CD4-positive, alpha-beta memory T cell (primary cell): ENCODE measurements at regions not wholly inside any gene's neighbourhood (a gene's known extent, or its start where the extent isn't known, plus 50 kb on each side); places are given as distances from the start of the nearest gene placed in this dataset.
"Not testable (repeated sequence)": the region's sequence is repeated elsewhere in the genome, so short reads cannot be mapped to it uniquely, and the experiment has no call there.

ENCODE experiments used
- CTCF ChIA-PET: fragments of 350-600 bp; sonication (Branson Sonifier 250); formaldehyde crosslinking; loops from one replicate; lab custom pipeline; 2021; ENCODE audit warnings: inconsistent platforms; ENCODE audit not compliant: partially characterized antibody; lab: Charles Lee
- POLR2A ChIA-PET: fragments of 350-600 bp; sonication (Branson Sonifier 250); formaldehyde crosslinking; loops from one replicate; lab custom pipeline; 2021; ENCODE audit not compliant: partially characterized antibody; lab: Charles Lee
- DNase-seq, 5 donors: peaks; one replicate each; pipeline versions ENCODE4 v3.0.0 to v3.0.0-alpha.2; 2020 to 2022; ENCODE audit warnings: mixed read lengths in 1 of 5
- H3K27ac ChIP-seq: one replicate; pipeline ENCODE4 v1.7.0; 2013; ENCODE audit warnings: low read depth, low read length
- H3K27me3 ChIP-seq: 2 replicates; pipeline ENCODE4 v1.7.0; 2013; ENCODE audit warnings: mild to moderate bottlenecking, low read length, moderate library complexity; ENCODE audit not compliant: insufficient read depth
- H3K36me3 ChIP-seq: 2 replicates; pipeline ENCODE4 v1.7.0; 2013; ENCODE audit warnings: mild to moderate bottlenecking, low read length, moderate library complexity; ENCODE audit not compliant: insufficient read depth
- H3K4me1 ChIP-seq: 2 replicates; pipeline ENCODE4 v1.7.0; 2013; ENCODE audit warnings: mild to moderate bottlenecking, low read length, moderate library complexity; ENCODE audit not compliant: insufficient read depth
- H3K4me3 ChIP-seq, 2 donors: one replicate each; pipeline ENCODE4 v1.7.0; 2013; ENCODE audit warnings: low read length in 2 of 2, mild to moderate bottlenecking in 1 of 2
- H3K9me3 ChIP-seq, 2 donors: one replicate each; pipeline ENCODE4 v1.7.0; 2013; ENCODE audit warnings: low read length in 2 of 2, control low read depth in 1 of 2; ENCODE audit not compliant: control insufficient read depth in 1 of 2
- H3K27ac Mint-ChIP-seq, 7 donors: one replicate each; pipeline ENCODE4 v1.8.0; 2020 to 2021; ENCODE audit warnings: mixed read lengths in 7 of 7, mild to moderate bottlenecking in 6 of 7, inconsistent platforms in 3 of 7, moderate library complexity in 3 of 7
- H3K27me3 Mint-ChIP-seq, 2 donors: one replicate each; pipeline ENCODE4 v1.8.0; 2020 to 2021; ENCODE audit warnings: mixed read lengths in 2 of 2
- H3K36me3 Mint-ChIP-seq, 2 donors: one replicate each; pipeline ENCODE4 v1.8.0; 2020 to 2021; ENCODE audit warnings: mixed read lengths in 2 of 2, inconsistent platforms in 1 of 2, mild to moderate bottlenecking in 1 of 2
- H3K4me1 Mint-ChIP-seq, 4 donors: one replicate each; pipeline ENCODE4 v1.8.0; 2020 to 2021; ENCODE audit warnings: mixed read lengths in 4 of 4, mild to moderate bottlenecking in 1 of 4
- H3K4me3 Mint-ChIP-seq, 8 donors: one replicate each; pipeline ENCODE4 v1.8.0; 2020 to 2021; ENCODE audit warnings: mixed read lengths in 8 of 8, mild to moderate bottlenecking in 7 of 8, moderate library complexity in 6 of 8, inconsistent platforms in 3 of 8
- H3K9me3 Mint-ChIP-seq, 8 donors: one replicate each; pipeline ENCODE4 v1.8.0; 2020 to 2021; ENCODE audit warnings: mixed read lengths in 8 of 8, mild to moderate bottlenecking in 5 of 8, inconsistent platforms in 3 of 8, moderate library complexity in 1 of 8
- intact Hi-C: fragments of 100-400 bp; cut with micrococcal nuclease; formaldehyde crosslinking; loops from one replicate; pipeline ENCODE4 v1.15.1; 2023

DNA sequence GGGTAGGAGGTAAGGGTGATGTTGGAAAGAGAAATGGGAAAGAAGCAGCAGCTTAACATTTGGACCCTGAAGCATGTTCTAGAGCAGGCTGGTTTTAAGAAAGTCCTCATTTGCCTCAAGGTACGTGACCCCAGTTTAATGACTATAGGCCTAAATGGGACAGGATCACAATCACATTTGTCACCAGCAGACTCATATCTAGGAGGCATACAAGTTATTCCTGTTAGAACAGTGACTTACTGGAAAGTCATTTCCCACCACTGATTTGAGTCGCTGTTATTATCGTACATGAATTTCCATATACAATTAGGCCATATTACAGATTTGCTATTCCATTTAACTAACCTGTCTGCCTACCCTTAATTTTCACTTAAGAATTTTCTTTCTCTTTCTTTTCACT is 326.1 kb downstream of the DAD1 start:
- ChIA-PET POLR2A (no interaction called here), CTCF (no interaction called here)
- Histone ChIP-seq H3K4me1 (no peaks in the 10 kb centered on the region), H3K36me3 (no peaks in the 10 kb centered on the region), H3K4me3 (no peak overlapping the region), H3K27me3 (no peaks in the 10 kb centered on the region), H3K27ac (no peak overlapping the region), H3K9me3 (no peaks in the 10 kb centered on the region)
- no peak for DNase-seq
- Mint-ChIP-seq H3K9me3 (no peaks in the 10 kb centered on the region), H3K4me1 (no peaks in the 10 kb centered on the region), H3K4me3 (no peak overlapping the region), H3K36me3 (no peaks in the 10 kb centered on the region), H3K27me3 (no peaks in the 10 kb centered on the region), H3K27ac (no peak overlapping the region)
- intact Hi-C loops, result no loop called here

DNA sequence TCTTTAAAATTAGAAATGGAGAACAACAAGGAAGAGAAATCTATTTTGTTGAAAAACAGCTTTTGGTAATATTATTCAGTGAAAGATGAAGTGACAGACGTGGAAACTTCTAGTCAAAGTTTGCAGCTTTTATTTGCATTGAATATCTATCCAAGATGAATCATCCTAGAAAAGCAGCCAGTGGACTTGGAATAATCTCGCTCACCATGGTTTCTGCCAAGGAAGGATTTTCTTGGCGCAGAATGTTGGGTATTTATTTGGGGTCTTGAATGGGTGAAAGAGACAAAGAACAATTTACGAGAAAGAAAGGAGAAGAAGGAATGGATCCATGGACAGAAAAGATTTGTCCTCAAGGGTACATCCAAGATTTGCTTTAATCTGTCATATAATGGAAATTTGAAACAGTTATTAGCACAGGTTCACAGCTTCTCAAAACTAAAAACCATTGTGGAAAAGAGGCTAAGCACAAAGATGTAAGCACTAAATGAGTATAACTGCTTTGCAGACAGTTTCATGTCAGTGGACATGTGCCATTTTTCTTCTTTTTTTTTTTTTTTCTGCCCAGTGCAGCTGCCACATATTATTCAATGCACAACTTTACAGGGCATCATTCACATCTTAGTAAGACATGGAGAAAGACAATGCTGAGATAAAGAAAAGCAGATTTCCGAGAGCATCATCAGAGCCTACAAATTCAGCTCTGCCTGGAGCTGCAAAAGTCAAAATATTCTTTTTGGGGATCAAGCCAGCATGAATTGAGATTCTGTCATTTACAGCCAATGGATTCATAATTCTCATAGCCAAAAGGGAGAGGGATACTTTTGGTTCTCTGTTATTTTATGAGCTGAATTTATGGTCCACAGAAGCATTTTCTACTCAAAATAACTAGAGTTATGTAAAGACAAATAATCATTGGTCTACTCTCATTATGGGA is 333.7 kb downstream of the DAD1 start:
- no peak for DNase-seq
- Histone ChIP-seq H3K27me3 (no peaks in the 10 kb centered on the region), H3K4me3 (no peak overlapping the region), H3K9me3 (no peaks in the 10 kb centered on the region), H3K36me3 (no peaks in the 10 kb centered on the region), H3K4me1 (no peaks in the 10 kb centered on the region), H3K27ac (no peak overlapping the region)
- intact Hi-C loops, result no loop called here
- H3K36me3 Mint-ChIP-seq, result no peaks in the 10 kb centered on the region
- H3K4me3 Mint-ChIP-seq, result no peak overlapping the region
- ChIA-PET CTCF (no interaction called here), POLR2A (no interaction called here)
- H3K4me1 Mint-ChIP-seq, result no peaks in the 10 kb centered on the region
- H3K27ac Mint-ChIP-seq, result no peak overlapping the region
- no peaks in the 10 kb centered on the region for H3K27me3 Mint-ChIP-seq
- H3K9me3 Mint-ChIP-seq, result no peaks in the 10 kb centered on the region

DNA sequence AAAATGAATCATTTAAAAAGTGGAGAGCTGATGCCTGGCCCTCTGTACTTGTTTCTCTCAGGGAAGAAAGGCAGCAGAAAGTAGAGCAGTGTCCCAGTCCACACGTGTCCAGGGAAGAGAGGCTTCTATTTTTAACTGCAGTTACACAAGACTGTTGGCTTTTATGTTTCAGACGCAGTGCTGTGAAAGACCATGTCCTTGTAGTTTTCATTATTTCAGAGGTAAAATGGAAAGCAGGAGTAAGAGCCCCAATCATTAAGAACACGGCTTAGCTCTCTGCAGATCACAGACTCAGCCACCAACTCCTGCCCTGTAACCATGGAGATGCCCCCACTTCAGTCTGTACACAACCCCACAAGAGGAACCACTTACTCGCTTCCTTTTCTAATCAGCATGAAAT is 336.3 kb downstream of the DAD1 start:
- Mint-ChIP-seq H3K4me1 (no peaks in the 10 kb centered on the region), H3K36me3 (no peaks in the 10 kb centered on the region), H3K9me3 (no peaks in the 10 kb centered on the region), H3K27ac (peak overlapping the region in 1 of 7 donors; percentile 48), H3K27me3 (no peaks in the 10 kb centered on the region), H3K4me3 (no peak overlapping the region)
- no peaks in the 10 kb centered on the region for H3K36me3 ChIP-seq
- POLR2A ChIA-PET, result no interaction called here
- intact Hi-C loops, result no loop called here
- H3K9me3 ChIP-seq, result no peaks in the 10 kb centered on the region
- CTCF ChIA-PET, result interaction anchor here (0.7 kb wide), 1 partner anchor 31 kb away, joined by 3 read pairs; no protein-coding TSS in a partner anchor
- no peak overlapping the region for H3K4me3 ChIP-seq
- no peak overlapping the region for H3K27ac ChIP-seq
- no peak for DNase-seq
- H3K4me1 ChIP-seq, result no peaks in the 10 kb centered on the region
- H3K27me3 ChIP-seq, result no peaks in the 10 kb centered on the region

DNA sequence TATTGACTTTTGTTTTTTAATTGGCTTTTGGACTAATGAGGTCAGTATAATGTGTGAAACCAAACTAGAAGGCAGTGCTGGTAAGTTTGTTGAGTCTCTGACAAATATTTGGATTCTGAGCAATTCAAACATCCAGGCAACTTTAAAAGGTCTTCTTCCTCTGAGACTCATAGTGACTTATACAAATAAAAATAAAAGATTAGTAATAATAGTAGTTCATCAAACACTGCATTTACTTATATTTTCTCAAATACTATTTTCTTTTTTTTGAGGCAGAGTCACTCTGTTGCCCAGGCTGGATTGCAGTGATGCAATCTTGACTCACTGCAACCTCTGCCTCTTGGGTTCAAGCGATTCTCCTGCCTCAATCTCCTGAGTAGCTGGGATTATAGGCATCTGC is 337.9 kb downstream of the DAD1 start:
- Mint-ChIP-seq H3K4me3 (no peak overlapping the region), H3K4me1 (no peaks in the 10 kb centered on the region), H3K9me3 (no peaks in the 10 kb centered on the region), H3K27ac (no peak overlapping the region), H3K27me3 (no peaks in the 10 kb centered on the region), H3K36me3 (no peaks in the 10 kb centered on the region)
- DNase-seq, result no peak
- ChIA-PET POLR2A (no interaction called here), CTCF (no interaction called here)
- H3K27me3 ChIP-seq, result no peaks in the 10 kb centered on the region
- intact Hi-C loops, result no loop called here
- H3K36me3 ChIP-seq, result no peaks in the 10 kb centered on the region
- H3K27ac ChIP-seq, result no peak overlapping the region
- no peaks in the 10 kb centered on the region for H3K4me1 ChIP-seq
- no peaks in the 10 kb centered on the region for H3K9me3 ChIP-seq
- no peak overlapping the region for H3K4me3 ChIP-seq

DNA sequence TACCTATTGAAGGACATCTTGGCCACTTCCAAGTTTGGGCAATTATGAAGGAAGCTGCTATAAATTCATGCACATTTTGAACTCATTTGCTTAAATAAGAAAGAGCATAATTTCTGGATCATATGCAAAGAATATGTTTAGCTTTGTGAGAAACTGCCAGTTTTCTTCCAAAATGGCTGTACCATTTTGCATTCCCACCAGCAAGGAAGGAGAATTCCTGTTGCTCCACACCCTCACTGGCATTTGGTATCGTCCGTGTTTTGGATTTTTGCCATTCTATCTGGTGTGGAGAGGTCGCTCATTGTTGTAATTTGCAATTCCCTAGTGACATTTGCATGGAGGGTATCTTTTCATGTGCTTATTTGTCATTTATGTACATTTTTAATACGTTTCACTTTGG is 339.3 kb downstream of the DAD1 start:
- no peaks in the 10 kb centered on the region for H3K4me1 Mint-ChIP-seq
- Histone ChIP-seq H3K4me3 (no peak overlapping the region), H3K27me3 (no peaks in the 10 kb centered on the region), H3K36me3 (no peaks in the 10 kb centered on the region), H3K4me1 (no peaks in the 10 kb centered on the region), H3K9me3 (no peaks in the 10 kb centered on the region), H3K27ac (no peak overlapping the region)
- CTCF ChIA-PET, result no interaction called here
- H3K36me3 Mint-ChIP-seq, result no peaks in the 10 kb centered on the region
- intact Hi-C loops, result no loop called here
- H3K27me3 Mint-ChIP-seq, result no peaks in the 10 kb centered on the region
- H3K4me3 Mint-ChIP-seq, result no peak overlapping the region
- H3K9me3 Mint-ChIP-seq, result no peaks in the 10 kb centered on the region
- DNase-seq, result no peak
- no peak overlapping the region for H3K27ac Mint-ChIP-seq
- POLR2A ChIA-PET, result no interaction called here

DNA sequence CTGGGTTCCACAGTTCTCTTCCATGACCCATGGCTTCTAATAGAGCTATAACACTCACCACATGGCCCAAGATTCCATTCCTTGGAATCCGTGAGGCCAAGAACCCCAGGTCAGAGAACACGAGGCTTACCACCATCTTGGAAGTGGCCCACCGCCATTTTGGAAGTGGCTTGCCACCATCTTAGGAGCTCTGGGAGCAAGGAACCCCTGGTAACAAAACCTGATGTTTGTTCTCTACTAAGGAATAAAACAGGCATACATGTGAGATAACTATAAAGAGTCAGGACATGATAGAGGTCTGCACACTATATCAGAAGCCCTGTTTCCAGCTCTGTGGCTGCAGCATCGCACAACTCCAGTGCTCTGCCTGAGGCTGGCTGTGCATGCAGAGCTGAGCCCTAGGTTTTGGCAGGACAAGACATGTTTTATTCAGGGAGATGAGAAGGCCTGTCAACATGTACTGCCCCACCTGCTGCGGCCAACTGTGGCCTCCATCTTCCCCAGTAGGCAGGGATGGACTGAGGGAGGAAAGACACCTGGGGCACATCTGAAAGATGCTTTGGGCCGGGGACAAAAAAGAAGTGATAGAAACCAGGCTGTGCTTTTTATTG is 344.9 kb downstream of the DAD1 start:
- no peaks in the 10 kb centered on the region for H3K27me3 Mint-ChIP-seq
- H3K4me1 Mint-ChIP-seq, result no peaks in the 10 kb centered on the region
- H3K4me3 ChIP-seq, result no peak overlapping the region
- no peak overlapping the region for H3K27ac Mint-ChIP-seq
- intact Hi-C loops, result no loop called here
- H3K36me3 ChIP-seq, result no peaks in the 10 kb centered on the region
- ChIA-PET CTCF (no interaction called here), POLR2A (no interaction called here)
- no peak for DNase-seq
- H3K9me3 ChIP-seq, result no peaks in the 10 kb centered on the region
- no peaks in the 10 kb centered on the region for H3K9me3 Mint-ChIP-seq
- H3K27me3 ChIP-seq, result no peaks in the 10 kb centered on the region
- no peak overlapping the region for H3K4me3 Mint-ChIP-seq
- no peaks in the 10 kb centered on the region for H3K36me3 Mint-ChIP-seq
- H3K27ac ChIP-seq, result no peak overlapping the region
- no peaks in the 10 kb centered on the region for H3K4me1 ChIP-seq

DNA sequence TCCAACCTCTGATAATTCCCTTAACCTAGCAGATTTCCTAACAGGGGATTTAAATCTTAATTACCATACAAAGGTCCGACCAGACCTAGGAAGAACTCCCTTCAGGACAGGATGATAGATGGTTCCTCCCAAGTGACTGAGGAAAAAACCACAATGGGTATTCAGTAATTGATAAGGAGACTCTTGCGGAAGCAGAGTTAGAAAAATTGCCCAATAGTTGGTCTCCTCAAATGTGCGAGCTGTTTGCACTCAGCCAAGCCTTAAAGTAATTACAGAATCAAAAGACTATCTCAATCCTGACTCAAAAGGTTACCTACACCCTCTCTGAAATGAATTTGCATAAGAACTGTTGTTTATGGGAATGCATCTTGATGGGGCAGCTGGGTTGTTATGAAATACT is 350.7 kb downstream of the DAD1 start:
- H3K4me3 ChIP-seq, H3K36me3 Mint-ChIP-seq, DNase-seq, H3K27ac Mint-ChIP-seq, H3K4me1 ChIP-seq, intact Hi-C loops, POLR2A ChIA-PET, H3K27me3 ChIP-seq, H3K4me3 Mint-ChIP-seq, CTCF ChIA-PET, H3K36me3 ChIP-seq, H3K4me1 Mint-ChIP-seq, H3K9me3 ChIP-seq, H3K27me3 Mint-ChIP-seq, H3K9me3 Mint-ChIP-seq, H3K27ac ChIP-seq: not testable (repeated sequence)
